HG02852 (cell line): ENCODE measurements at regions not wholly inside any gene's neighbourhood (a gene's known extent, or its start where the extent isn't known, plus 50 kb on each side); places are given as distances from the start of the nearest gene placed in this dataset.
"Not testable (repeated sequence)": the region's sequence is repeated elsewhere in the genome, so short reads cannot be mapped to it uniquely, and the experiment has no call there.

Source experiments
- ATAC-seq: cut with Tn5 transposase; IDR thresholded peaks from one replicate; pipeline ENCODE4 v1.9.1; 2021; ENCODE audit warnings: mild to moderate bottlenecking, moderate library complexity; ENCODE audit not compliant: unreplicated experiment

- ATAC-seq = no peak
Observed at GRCh38 chr6:154596701-154597100, 86.2 kb upstream of the CNKSR3 start.

DNA sequence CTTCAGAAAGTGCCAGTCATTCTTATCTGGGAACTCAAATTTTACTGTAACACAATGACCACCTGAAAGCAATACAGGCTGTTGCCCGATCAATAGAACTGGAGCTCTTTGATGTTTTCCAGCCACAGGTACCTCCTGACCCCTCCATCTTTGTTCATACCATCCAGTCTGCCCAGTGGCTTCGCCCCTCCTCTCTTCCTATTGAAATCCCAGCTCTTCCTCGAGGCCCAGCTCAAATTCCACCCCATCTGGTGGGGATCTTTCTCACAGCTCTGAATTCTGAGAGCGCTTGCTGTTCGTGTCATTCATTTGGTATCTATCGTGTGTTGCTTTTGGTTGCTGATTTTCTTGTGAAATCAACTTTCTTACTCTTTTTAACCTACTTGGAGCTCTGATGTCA is 87.9 kb upstream of the CNKSR3 start:
- no peak for ATAC-seq

DNA sequence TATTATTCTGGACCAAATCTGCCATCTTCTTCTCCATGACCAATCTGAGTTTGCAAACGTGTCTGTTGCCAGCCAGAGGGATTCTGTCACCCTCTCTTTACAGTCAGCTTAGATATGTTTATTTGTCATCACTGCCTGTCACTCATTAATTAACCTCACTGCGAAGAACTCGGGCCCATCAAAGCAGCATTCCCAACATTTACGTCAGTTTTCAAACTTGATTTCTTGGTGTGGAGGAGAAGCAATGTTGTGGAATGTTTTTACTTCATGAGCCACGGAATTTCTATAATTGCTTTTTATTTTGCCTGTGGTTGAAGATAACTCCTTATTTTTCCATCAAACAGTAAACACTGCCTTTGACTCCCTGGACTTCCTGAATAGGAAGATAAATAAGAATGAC is 91.8 kb upstream of the CNKSR3 start:
- ATAC-seq = no peak

GRCh38 chr6:154602708-154603107 is 92.2 kb upstream of the CNKSR3 start:
- ATAC-seq = no peak

GRCh38 chr6:154604119-154604518 is 93.6 kb upstream of the CNKSR3 start:
- ATAC-seq = no peak

GRCh38 chr6:154605178-154605881 is 94.8 kb upstream of the CNKSR3 start:
- peak; percentile 58 for ATAC-seq

DNA sequence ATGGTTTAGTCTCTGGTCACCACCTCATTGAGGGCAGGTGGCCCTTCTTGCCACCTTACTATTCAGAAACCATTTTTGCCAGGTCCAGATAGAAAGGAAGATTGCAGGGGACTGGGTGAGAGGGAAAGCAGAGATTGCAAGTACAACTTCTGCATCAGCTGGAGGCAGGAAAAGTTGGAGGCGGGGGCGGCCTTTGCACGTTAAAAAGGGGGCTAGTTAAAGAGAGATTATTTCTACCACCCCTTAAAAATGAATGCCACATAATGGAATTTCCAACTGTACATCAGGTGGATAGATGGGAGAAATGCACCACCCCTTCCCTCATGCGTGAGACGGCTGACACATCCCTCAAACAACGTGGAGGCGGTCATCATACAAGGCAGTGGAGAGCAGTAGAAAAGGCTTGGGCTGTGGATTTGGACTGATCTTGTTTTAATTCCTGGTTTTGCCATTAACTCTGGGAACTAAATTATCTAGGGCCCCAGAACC is 95.4 kb upstream of the CNKSR3 start:
- no peak for ATAC-seq

DNA sequence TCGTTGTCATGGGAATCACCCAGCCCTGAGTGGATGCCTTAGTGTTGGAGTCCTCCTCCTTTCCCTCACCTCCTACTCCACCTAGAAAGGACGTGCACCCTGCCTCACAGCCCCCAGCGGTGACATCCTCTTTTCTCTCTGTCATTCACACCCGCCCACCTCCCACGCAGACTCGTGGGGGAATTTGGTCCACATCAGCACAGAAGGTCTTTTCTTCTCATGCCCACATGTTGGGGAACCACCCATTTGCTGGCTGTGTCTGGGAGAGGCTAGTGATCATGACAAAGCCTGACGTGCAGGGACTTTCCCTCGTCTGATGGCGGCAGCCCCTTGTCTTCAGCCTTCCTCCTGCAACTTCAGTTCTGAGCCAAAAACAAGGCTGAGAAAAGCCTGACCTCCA is 96.0 kb upstream of the CNKSR3 start:
- peak; percentile 76 for ATAC-seq

- ATAC-seq = no peak
Observed at GRCh38 chr6:154606860-154607259, 96.4 kb upstream of the CNKSR3 start.

DNA sequence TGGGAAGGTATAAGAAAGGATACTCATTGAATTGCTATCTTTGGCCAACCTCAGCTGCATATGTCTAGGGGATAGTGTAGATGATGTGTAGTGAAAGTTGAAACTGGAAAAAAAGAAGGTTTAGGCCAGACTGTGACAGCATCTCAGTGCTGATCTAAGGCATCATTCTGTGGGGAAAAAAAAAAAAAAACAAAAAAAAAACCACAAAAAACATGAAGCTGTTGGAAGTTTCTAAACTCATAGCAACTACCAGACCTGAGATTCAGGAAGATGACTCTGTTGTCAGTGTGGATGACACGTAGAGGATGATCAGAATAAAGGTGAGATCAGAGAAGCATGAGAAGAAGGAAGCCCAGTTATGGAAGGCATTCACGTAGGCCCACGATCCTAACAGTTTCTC is 100.8 kb upstream of the CNKSR3 start:
- ATAC-seq = peak; percentile 32

DNA sequence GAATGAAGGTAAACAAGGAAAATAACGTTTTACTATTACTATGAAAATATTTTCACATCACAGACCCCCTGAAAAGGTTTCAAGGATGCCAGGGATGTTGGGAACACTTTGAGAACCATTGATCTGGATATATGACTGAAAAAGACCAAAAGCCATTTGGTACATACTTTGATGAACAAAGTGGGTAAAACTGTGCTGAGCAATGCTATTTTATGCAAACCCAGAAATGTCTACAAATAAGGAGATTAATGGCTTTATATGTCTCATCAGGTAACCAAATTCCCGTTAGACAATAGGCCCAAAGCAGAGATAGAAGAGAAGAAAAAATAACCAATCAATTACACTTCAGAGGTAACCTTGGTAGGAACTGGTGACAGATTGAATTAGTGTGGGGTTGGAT is 101.4 kb upstream of the CNKSR3 start:
- no peak for ATAC-seq

- ATAC-seq = no peak
Observed at GRCh38 chr6:154613137-154613676, 102.7 kb upstream of the CNKSR3 start.

- no peak for ATAC-seq
Observed at GRCh38 chr6:154614101-154614500, 103.6 kb upstream of the CNKSR3 start.

DNA sequence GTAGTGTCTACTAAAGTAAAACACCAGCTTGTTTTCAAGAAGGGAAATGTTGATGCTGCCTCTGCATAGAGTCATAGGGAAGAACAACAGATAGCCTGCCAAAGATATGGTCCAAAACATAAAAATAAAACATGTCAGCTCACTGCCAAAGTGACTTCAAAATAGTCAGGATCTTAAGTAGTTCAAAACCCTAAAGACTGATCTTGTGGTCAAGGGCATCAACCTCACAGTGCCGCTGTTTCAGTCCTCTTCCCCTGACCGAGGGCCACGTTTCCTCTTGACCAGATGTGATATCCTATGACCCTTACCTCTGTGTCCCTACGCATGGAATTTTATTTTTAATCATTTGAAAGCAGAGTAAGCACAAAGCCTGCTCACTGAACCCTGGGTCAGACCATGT is 104.2 kb upstream of the CNKSR3 start:
- no peak for ATAC-seq

DNA sequence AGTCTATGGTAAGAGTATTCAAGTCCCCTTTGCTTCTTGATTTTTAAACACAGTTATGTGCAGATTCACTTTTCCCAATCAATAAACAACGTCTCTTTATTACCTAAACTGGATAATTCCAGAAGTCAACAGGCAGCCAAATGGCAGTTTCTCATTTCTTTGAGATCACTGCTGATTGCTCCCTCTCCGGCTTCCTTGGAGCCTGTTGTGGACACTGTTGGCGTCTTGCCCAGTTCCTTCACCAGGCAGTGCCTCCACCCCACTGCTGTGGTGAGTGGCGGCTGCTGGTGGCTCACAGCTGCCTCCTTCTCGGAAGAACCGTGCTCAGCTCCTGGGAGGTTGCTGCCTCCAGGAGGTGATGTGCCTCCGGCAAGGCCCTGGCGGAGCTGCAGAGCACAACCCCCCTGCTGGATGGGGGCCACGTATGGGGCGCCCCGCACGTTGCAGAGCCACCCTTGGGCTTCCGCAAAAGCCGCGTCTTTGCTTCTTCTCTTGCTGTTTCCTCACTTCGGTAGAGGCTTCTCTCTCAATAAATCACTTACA is 105.1 kb upstream of the CNKSR3 start:
- ATAC-seq = no peak

GRCh38 chr6:154617175-154617574 is 106.7 kb upstream of the CNKSR3 start:
- no peak for ATAC-seq

DNA sequence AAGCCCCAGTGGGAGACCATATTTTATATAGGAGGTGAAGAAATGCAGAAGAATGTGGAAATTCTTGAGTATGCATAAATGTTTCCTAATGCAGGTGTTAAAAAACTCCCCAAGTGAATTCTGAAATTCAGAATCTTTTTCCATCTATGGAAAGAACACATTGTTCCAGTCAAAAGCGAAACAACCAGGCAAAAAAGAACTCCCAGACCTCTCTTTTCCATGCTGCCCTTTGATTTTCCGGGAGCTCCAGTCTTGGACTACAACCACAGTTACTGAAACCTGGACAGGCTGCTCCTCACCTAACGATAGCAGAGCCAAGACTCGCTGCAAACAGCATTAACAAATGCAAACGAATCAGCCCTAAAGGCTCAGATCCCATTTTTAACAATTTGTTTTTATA is 108.7 kb upstream of the CNKSR3 start:
- ATAC-seq = no peak

GRCh38 chr6:154621686-154622085 is 111.2 kb upstream of the CNKSR3 start:
- no peak for ATAC-seq

GRCh38 chr6:154622618-154623336 is 110.4 kb upstream of the SCAF8 start:
- no peak for ATAC-seq

- ATAC-seq = no peak
Observed at GRCh38 chr6:154623391-154623790, 109.8 kb upstream of the SCAF8 start.

GRCh38 chr6:154624038-154624599 is 109.1 kb upstream of the SCAF8 start:
- no peak for ATAC-seq

DNA sequence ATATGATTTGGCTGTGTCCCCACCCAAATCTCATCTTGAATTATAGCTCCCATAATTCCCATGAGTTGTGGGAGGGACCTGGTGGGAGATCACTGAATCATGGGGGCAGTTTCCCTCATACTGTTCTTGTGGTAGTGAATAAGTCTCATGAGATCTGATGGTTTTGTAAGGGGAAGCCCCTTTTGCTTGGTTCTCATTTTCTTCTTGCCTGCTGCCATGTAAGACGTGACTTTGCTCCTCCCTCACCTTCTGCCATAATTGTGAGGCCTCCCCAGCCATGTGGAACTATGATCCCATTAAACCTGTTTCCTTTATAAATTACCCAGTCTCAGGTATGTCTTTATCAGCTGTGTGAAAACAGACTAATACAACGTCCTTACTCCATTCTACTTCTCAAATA is 108.5 kb upstream of the SCAF8 start:
- not testable (repeated sequence) for ATAC-seq
